ENCODE measurements at regions not wholly inside any gene's neighbourhood (a gene's known extent, or its start where the extent isn't known, plus 50 kb on each side); places are given as distances from the start of the nearest gene placed in this dataset.

DNA sequence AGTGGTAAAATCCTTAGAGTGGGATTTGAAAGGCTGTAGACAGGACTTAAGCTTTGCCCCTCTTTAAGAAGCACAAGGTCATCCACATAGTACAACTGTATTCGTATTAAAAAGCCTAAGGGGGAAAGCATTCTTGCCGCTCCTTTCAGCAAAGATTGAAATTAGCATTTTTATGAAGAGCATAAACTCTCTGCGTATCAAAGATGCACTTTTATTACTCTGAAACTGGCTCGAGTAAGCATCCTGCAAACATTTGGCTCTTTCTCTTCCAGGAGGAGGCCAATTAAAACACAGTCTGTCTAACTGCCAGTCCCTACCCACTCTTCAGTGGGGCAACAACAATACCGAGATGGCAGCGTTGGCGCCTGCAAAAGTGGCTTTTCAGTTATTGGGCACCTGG lies 192.5 kb upstream of the TPRG1 start:
- POLR2A ChIA-PET = no interaction called here
- TF ChIP-seq, protein P1, sequence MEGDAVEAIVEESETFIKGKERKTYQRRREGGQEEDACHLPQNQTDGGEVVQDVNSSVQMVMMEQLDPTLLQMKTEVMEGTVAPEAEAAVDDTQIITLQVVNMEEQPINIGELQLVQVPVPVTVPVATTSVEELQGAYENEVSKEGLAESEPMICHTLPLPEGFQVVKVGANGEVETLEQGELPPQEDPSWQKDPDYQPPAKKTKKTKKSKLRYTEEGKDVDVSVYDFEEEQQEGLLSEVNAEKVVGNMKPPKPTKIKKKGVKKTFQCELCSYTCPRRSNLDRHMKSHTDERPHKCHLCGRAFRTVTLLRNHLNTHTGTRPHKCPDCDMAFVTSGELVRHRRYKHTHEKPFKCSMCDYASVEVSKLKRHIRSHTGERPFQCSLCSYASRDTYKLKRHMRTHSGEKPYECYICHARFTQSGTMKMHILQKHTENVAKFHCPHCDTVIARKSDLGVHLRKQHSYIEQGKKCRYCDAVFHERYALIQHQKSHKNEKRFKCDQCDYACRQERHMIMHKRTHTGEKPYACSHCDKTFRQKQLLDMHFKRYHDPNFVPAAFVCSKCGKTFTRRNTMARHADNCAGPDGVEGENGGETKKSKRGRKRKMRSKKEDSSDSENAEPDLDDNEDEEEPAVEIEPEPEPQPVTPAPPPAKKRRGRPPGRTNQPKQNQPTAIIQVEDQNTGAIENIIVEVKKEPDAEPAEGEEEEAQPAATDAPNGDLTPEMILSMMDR (IDR thresholded peaks at IDR 0.05; ENCODE audit: control extremely low read depth, extremely low read depth, low read depth, missing control alignments) = no peak
- CTCF ChIA-PET = no interaction called here
- no peak for DNase-seq (ENCODE audit: extremely low spot score)

DNA sequence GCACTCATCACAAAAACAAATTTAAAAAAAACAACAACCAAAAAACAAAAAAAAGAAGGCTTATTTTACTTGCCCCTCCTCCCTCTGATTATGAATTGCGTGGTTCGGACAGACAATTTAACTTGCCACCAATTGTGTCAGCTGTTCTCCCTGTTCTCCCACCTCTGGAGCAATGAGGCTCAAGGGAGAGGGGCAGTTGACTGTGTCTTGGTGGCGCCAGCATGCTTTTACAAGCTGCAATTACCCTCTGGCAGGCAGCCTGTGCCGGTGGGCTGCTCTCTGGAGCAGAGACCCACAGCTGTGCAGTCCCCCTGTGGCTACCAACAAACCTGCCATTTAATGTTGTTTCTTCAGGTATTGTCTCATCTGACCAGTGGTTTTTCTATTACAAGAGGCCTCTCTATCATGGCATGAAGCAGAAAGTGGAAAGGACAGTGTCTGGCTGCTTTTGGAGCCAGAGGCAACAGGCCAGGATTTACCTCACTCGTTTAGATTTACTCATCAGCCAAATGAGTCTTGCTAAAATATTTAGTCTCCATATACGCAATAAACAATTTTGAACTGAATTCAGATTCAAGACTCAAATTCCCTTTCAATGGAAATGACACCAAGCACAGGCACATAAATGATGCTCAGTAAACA lies 192.0 kb upstream of the TPRG1 start:
- CTCF ChIA-PET = no interaction called here
- POLR2A ChIA-PET = no interaction called here
- TF ChIP-seq, protein P1 (IDR thresholded peaks at IDR 0.05; ENCODE audit: control extremely low read depth, extremely low read depth, low read depth, missing control alignments) = no peak
- DNase-seq (ENCODE audit: extremely low spot score) = no peak

DNA sequence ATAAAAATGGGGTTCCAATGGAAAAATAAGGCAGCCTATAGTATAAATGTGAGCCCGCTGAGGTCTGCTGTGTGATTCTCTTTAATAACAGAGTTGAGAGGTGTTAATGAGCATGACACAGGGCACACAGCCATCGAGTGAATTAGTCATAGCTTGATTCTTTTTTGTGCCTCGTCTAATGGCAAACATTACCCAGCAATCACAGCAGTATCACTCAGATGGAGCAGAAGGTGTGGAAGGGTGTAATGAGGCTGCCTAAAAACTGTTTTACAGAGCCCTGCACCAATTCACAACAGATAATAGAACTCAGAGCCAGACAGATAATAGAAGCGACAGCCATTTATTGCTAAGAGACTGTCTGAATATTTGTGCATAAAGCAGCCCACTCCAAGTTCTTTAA lies 178.6 kb upstream of the TPRG1 start:
- CTCF ChIA-PET = no interaction called here
- TF ChIP-seq, protein P1 (IDR thresholded peaks at IDR 0.05; ENCODE audit: control extremely low read depth, extremely low read depth, low read depth, missing control alignments) = no peak
- DNase-seq (ENCODE audit: extremely low spot score) = no peak
- POLR2A ChIA-PET = no interaction called here

DNA sequence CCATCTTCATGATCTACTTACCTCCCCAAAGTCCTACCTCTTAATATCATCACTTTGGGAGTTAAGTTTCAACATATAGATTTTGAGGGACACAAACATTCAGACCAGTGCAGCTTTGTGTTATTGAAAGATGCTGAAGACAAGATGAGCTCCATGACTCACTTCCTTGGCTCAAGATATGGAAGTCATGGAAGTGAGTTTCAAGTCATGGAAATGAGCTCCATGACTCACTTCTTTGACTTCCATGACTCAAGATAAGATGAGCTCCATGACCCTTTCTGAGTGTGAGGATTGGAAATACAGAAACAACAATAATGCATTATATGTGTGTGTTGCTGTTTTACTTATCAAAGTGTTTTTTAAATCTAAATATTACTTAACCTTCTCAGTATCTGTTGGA lies 170.2 kb upstream of the TPRG1 start:
- ChIA-PET CTCF (interaction anchor here (1.0 to 1.9 kb wide), 4 partner anchors 11 to 44 kb away, joined by 3 to 8 read pairs (median 4); no protein-coding TSS in a partner anchor), POLR2A (no interaction called here)
- no peak for DNase-seq (ENCODE audit: extremely low spot score)
- TF ChIP-seq, protein P1 (IDR thresholded peaks at IDR 0.05; ENCODE audit: control extremely low read depth, extremely low read depth, low read depth, missing control alignments) = no peak

DNA sequence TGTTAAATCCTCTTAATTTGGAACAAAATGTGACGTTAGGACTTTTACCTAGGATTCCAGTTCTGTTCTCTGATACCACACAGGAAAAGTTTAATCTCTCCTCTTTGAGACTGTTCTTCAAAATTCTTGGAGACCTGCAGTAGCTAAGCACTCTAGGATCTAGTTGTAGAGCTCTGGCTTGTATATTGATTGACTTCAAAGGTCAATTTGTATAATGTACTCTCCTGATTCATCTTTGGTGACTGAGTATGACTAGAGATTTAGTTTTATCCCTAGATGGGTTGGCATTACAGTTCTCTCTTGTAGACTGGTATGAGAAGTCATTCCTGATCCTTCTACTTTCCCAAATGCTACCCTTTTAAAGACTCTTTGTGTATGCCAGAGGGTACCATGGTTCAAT lies 168.4 kb upstream of the TPRG1 start:
- ChIA-PET POLR2A (no interaction called here), CTCF (interaction anchor here (1.0 kb wide), 1 partner anchor 9 kb away, joined by 3 read pairs; no protein-coding TSS in a partner anchor)
- TF ChIP-seq, protein P1 (IDR thresholded peaks at IDR 0.05; ENCODE audit: control extremely low read depth, extremely low read depth, low read depth, missing control alignments) = no peak
- DNase-seq (ENCODE audit: extremely low spot score) = no peak

DNA sequence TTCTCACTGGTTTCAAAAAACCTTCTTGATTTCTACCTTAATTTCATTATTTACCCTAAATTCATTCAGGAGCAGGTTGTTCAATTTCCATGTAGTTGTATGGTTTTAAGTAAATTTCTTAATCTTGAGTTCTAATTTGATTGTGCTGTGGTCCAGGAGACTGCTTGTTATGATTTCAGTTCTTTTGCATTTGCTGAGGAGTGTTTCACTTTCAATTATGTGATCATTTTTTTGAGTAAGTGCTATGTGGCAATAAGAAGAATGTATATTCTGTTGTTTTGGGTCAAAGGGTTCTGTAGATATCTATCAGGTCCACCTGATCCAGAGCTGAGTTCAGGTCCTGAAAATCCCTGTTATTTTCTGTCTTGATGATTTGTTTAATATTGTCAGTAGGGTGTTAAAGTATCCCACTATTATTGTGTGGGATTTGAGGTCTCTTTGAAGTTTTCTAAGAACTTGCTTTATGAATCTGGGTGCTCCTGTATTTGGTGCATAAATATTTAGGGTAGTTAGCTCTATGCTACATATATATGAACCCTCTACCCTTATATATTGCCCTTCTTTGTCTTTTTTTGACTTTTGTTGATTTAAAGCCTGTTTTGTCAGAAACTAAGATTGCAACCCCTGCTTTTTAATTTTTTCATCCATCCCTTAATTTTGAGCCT lies 158.4 kb upstream of the TPRG1 start:
- TF ChIP-seq, protein P1 (IDR thresholded peaks at IDR 0.05; ENCODE audit: control extremely low read depth, extremely low read depth, low read depth, missing control alignments) = no peak
- no peak for DNase-seq (ENCODE audit: extremely low spot score)

More for the DNA sequence above, 158.4 kb upstream of the TPRG1 start:
- ChIA-PET POLR2A (no interaction called here), CTCF (interaction anchor here (1.1 to 2.8 kb wide), 3 partner anchors 8 to 11 kb away, joined by 3 to 8 read pairs (median 3); no protein-coding TSS in a partner anchor)

Data from GM10248 (cell line).